ENCODE measurements at regions not wholly inside any gene's neighbourhood (a gene's known extent, or its start where the extent isn't known, plus 50 kb on each side); places are given as distances from the start of the nearest gene placed in this dataset.

DNA sequence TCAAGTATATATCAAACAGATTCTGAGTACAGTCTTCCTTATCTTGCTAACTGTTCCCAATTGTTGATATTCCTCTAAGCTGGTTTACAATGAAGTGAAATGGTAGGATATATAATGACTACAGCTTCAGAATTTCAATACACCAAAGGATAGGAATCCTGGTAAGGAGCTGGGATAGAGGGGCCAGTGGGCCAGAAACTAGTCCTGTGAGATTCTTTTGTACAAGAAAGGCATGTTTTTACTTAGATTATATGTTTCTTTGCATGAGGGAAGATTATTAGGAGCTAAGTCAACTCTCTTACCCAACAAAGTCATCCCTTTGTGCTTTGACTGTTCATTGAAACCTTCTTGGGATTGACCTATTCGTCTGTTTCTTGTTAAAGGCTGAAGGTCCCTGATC is 435.7 kb downstream of the PLK2 start:
- Histone ChIP-seq H3K27me3 (ENCODE audit: control insufficient read depth, insufficient read depth, low read length) (no peaks in the 10 kb centered on the region), H3K4me3 (ENCODE audit: low read depth, low read length) (no peak overlapping the region), H3K36me3 (ENCODE audit: control insufficient read depth, insufficient read depth, low read length) (no peaks in the 10 kb centered on the region)
- TF ChIP-seq, protein P1, sequence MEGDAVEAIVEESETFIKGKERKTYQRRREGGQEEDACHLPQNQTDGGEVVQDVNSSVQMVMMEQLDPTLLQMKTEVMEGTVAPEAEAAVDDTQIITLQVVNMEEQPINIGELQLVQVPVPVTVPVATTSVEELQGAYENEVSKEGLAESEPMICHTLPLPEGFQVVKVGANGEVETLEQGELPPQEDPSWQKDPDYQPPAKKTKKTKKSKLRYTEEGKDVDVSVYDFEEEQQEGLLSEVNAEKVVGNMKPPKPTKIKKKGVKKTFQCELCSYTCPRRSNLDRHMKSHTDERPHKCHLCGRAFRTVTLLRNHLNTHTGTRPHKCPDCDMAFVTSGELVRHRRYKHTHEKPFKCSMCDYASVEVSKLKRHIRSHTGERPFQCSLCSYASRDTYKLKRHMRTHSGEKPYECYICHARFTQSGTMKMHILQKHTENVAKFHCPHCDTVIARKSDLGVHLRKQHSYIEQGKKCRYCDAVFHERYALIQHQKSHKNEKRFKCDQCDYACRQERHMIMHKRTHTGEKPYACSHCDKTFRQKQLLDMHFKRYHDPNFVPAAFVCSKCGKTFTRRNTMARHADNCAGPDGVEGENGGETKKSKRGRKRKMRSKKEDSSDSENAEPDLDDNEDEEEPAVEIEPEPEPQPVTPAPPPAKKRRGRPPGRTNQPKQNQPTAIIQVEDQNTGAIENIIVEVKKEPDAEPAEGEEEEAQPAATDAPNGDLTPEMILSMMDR (IDR thresholded peaks at IDR 0.05; ENCODE audit: insufficient read depth, low read length, poor library complexity, severe bottlenecking) = no peak
- no peak for DNase-seq (ENCODE audit: low read depth)

DNA sequence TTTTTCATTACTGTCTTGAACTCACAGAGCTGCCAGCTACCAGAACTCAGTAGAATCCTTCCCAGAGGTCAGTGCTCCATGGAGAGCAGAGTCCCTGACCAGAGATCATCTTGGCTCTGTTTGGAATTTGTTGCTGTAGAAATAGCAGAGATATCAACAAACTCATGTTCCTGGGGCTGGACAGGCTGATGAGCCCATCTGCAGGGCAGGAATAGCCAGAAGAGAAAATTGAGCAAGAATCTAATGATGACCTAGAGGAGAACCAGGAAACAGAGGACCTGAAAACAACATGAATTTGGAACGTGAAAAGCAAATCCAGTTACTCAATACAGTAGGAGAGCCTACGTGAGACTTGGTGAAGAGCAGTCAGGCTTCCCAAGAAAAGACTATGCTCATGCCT is 437.8 kb downstream of the PLK2 start:
- TF ChIP-seq, protein P1 (IDR thresholded peaks at IDR 0.05; ENCODE audit: insufficient read depth, low read length, poor library complexity, severe bottlenecking) = no peak
- no peaks in the 10 kb centered on the region for H3K27me3 ChIP-seq (ENCODE audit: control insufficient read depth, insufficient read depth, low read length)
- no peak for DNase-seq (ENCODE audit: low read depth)
- no peaks in the 10 kb centered on the region for H3K36me3 ChIP-seq (ENCODE audit: control insufficient read depth, insufficient read depth, low read length)
- H3K4me3 ChIP-seq (ENCODE audit: low read depth, low read length) = no peak overlapping the region

DNA sequence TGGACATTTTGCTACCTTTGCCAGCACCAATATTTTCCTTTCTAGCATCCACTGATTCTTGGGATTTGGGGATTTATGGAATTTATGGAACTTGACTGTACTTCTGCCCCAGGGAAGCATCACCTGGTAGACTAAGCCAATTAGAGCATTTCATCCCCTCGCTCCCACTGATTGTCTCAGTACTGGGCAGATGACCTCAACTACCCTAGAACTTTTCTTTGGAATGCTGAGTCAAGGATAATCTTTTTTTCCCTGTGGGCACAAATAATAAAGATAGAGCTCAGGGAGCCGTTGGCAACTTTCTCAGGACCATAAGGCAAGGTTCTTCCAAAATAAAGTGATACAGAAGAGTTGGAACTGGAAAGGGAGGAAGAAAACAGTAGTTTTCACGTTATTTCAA is 438.4 kb downstream of the PLK2 start:
- no peak for DNase-seq (ENCODE audit: low read depth)
- H3K27me3 ChIP-seq (ENCODE audit: control insufficient read depth, insufficient read depth, low read length) = no peaks in the 10 kb centered on the region
- TF ChIP-seq, protein P1 (IDR thresholded peaks at IDR 0.05; ENCODE audit: insufficient read depth, low read length, poor library complexity, severe bottlenecking) = no peak
- no peaks in the 10 kb centered on the region for H3K36me3 ChIP-seq (ENCODE audit: control insufficient read depth, insufficient read depth, low read length)
- no peak overlapping the region for H3K4me3 ChIP-seq (ENCODE audit: low read depth, low read length)

DNA sequence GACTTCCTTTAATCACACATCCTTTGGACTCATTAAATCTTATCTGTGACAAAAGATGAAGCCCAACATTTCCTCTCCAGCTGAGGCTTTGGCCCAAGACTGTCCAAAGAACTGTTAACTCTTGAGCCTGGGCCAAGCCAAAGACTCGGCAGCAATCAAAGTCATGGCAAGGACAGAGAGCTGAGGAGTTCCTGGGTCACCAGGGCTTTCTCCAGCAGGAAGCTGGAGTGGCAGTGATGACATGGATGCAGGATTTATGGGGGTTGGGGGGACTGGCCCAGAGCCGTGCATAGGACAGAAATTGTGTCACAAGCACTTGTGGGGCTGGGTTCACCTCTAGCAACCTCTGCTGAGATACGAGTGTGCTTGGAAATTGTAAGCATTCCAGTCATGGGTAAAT is 440.3 kb downstream of the PLK2 start:
- TF ChIP-seq, protein P1 (IDR thresholded peaks at IDR 0.05; ENCODE audit: insufficient read depth, low read length, poor library complexity, severe bottlenecking) = no peak
- no peak overlapping the region for H3K4me3 ChIP-seq (ENCODE audit: low read depth, low read length)
- no peaks in the 10 kb centered on the region for H3K36me3 ChIP-seq (ENCODE audit: control insufficient read depth, insufficient read depth, low read length)
- no peaks in the 10 kb centered on the region for H3K27me3 ChIP-seq (ENCODE audit: control insufficient read depth, insufficient read depth, low read length)
- no peak for DNase-seq (ENCODE audit: low read depth)

DNA sequence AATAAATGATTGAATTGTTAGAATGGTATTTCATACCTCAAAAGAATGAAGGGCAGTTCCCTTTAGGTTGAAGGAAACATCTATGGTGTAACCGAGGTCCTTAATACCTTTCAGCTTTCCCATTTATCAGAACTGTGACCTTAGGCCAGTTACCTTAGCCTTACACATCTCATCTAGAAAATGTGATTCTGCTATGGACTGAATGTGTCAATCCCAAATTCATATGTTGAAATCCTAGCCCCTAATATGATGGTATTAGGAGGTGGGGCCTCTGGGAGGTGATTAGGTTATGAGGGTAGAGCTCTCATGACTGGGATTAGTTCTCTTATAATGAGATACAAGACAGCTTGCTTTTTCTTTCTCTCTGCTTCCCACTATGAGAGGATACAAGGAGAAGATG is 441.9 kb downstream of the PLK2 start:
- Histone ChIP-seq H3K27me3 (ENCODE audit: control insufficient read depth, insufficient read depth, low read length) (no peaks in the 10 kb centered on the region), H3K36me3 (ENCODE audit: control insufficient read depth, insufficient read depth, low read length) (no peaks in the 10 kb centered on the region), H3K4me3 (ENCODE audit: low read depth, low read length) (no peak overlapping the region)
- TF ChIP-seq, protein P1 (IDR thresholded peaks at IDR 0.05; ENCODE audit: insufficient read depth, low read length, poor library complexity, severe bottlenecking) = no peak
- no peak for DNase-seq (ENCODE audit: low read depth)

DNA sequence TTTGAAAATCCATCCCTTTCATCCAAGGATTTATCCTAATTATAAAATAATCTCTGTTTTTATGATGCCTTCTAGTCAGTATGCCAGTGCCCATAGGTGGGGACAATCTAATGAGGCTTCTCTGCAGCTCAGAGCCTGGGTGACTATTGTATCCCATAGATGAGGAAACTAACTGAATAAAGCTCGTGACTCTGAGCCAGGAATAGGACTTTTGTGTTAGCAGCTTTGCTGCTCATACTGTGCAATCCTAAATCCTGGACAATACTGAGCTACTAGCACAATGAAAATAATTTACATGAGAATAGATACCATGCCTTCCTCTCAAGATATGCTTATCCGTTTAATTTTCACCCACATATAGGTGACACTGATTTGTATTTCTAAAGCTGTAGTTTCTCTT is 443.0 kb downstream of the PLK2 start:
- Histone ChIP-seq H3K27me3 (ENCODE audit: control insufficient read depth, insufficient read depth, low read length) (no peaks in the 10 kb centered on the region), H3K4me3 (ENCODE audit: low read depth, low read length) (no peak overlapping the region)

More for the DNA sequence above, 443.0 kb downstream of the PLK2 start:
- DNase-seq (ENCODE audit: low read depth) = no peak
- H3K36me3 ChIP-seq (ENCODE audit: control insufficient read depth, insufficient read depth, low read length) = no peaks in the 10 kb centered on the region
- TF ChIP-seq, protein P1 (IDR thresholded peaks at IDR 0.05; ENCODE audit: insufficient read depth, low read length, poor library complexity, severe bottlenecking) = no peak
